LHCN-M2 (cell line): ENCODE measurements at regions not wholly inside any gene's neighbourhood (a gene's known extent, or its start where the extent isn't known, plus 50 kb on each side); places are given as distances from the start of the nearest gene placed in this dataset.

Experiments used
- DNase-seq: peaks from one replicate; pipeline ENCODE4 v3.0.0-alpha.2; 2012; ENCODE audit warnings: low read depth

DNA sequence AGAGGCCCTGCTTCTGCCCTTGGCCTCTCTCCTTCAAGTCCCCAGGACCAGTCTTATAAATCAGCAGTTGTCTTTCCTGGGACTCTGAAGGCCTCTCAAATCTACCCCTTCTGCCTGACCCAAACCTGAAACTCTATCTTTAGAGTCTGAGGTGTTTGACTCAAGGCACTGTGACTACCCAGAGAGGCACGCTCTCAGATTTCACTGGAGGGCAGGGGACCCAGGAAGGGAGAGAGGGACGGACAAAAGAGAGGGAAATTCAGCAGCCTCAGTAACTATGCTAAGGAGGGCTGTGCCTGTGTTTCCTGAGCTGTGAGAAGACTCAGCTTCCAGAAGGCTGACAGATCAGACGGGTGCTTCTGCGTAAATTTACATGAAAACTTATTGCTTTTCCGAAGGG, 217.8 kb downstream of the HAUS1 start:
- no peak for DNase-seq

DNA sequence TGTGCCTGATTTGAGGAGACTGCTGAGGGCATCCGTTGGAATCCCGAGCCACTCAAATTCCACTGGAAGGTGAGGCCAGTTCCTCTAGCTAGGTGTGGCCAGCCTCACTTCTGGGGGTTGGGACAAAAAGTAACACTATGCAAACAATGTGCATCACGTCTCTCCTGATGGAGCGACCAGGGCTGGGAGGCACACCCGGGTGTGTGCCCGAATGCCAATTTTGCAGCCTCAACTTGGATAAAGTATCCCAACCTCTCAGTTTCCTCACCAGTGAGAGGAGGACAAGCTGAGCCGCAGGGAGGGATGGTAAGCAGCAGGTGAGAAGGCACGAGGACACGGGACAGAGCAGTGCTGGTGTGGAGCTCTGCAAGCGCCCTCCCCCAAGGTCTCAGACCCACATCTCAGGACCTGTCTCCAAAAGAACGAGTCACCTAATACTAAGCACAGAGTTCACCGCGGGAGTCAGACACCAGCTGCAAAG, 218.3 kb downstream of the HAUS1 start:
- DNase-seq = no peak

DNA sequence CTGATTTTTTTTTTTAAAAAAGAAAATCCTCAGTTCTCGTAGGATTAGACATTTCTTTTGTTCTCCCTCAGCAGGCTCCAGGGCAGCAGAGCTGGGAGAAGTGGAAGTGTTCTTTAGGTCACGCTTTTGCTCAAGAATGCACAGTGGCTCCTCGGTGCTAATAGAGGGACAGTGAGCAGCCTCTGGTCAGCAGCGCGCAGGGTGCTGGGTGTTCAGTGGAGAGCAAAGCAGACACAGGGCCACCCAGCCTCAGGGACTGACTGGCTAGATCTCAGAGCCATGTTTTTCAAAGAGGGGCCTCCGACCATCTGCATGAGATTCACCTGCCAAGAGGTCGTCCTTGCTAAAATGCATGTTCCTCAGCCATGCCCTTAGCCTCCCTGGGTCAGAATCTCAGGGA, 218.8 kb downstream of the HAUS1 start:
- no peak for DNase-seq

DNA sequence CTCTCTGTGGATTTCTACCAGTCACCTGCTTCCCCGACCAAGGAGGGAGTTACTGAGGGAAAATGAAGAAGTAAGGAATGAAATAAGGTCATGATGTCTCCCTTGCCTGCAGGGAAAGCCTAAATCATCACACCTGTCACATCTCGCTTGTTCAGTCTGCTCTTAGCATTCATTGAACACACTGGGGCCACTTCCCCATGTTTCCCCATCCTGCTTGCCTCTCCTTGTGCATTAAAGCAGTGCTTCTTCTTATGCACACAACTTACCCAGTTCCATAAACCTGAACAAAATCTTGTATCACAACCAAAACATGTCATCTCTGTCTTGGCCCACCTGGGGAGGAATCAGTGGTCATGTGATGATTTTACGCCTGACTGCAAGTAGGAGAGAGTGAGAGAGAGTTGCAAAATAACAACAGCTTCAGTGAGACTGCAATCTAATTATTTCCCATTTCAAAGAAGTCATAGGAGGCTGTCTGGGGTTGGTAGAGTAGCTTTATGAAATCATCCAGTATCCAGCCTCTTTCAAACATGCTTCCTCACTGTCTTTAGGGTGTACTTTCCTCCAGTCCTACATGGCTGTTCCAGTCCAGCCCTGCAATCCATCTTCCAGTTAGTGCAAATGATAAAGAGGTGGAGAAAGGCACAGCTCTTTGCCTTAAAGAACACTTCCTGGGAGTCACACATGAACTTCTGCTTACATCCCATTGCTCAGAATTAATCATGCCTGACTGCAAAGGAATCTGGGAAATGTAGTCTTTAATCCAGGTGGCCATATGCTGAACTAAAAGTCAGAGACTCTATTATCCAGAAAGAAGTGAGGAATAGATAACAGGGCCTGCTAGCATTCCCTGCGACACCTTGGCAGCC, 220.1 kb downstream of the HAUS1 start:
- peak; percentile 65 for DNase-seq

DNA sequence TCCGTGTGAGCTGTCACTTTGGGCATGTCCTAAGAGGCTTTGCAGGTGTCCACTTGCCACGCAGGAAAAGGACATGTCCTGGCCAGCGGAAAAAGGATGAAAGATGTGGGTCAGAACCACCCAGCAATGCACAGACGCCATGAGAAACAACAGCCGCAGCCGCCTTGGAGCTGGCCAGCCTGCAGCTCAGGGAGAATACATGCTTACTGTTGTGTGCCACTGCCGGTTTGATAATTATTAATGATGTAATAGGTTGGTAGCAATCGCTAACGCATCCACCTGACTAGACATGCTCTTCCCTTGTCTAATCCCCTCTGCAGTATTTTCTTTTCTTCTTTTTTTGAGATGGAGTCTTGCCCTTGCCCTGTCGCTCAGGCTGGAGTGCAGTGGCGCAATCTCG, 221.7 kb downstream of the HAUS1 start:
- DNase-seq = no peak

DNA sequence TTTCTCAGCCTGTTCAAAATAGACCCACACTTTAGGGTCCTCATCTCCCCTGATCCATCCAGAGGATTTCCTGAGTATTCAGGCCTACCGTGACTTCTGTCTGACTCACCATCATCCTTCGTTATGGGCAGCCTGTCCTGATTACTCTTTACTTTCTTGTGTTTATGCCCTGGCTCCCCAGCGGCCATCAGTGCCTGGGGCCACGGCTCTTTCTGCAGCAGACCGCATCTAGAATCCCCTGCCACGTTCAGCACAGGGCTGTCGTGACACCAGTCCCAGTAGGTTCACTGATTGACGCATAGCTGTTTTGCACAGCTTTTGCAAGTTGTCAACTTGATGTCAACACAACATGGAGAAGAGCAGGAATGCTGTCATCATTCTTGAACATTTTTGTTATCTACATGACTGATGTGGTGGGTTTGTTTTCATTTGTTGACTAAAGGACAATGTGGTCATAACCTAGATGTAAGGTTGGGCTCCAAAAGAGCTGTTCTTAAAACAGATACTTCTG, 225.6 kb downstream of the HAUS1 start:
- DNase-seq = no peak

DNA sequence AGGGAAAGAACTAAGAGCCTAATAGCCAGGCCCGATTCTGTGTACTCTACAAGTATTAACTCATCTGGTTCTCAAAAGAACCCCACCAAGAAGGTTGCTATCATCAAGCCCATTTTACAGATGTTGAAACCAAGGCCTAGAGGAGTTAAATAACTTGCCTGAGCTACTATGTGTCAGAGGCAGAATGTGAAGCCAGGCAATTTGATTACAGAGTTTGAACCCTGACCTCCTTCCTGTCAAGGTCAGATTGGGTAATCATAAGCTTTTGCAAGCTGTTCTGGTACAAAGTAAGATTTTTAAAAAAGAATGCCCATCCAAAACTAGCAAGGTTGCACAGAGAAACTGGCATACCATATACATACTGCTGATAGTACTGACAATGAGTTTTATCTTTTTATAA, 227.1 kb downstream of the HAUS1 start:
- no peak for DNase-seq

DNA sequence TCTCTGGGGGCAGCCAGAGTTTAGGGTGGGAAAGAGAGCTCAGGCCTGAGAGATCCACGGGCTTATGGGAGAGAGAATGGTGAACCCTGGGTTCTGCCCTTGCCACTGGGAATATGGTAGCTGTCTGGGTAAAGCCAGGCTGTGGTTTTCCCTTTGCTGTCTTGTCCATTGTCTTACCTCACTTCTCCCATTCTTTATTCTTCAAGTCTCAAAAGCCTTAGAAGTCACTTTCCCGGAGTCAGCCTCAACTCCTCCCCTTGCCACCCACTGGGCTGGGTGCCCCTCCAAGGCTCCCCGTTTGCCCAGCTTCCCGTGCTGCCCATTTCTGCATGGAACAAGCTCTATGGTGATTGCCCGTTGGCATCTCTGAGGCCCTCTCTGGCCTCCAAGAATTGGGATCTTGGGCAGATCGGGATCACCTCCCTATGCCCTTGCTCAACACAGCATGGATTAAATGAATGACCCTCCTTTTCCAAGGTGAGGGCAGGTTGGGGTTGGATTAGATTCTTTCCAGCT, 228.2 kb downstream of the HAUS1 start:
- no peak for DNase-seq

DNA sequence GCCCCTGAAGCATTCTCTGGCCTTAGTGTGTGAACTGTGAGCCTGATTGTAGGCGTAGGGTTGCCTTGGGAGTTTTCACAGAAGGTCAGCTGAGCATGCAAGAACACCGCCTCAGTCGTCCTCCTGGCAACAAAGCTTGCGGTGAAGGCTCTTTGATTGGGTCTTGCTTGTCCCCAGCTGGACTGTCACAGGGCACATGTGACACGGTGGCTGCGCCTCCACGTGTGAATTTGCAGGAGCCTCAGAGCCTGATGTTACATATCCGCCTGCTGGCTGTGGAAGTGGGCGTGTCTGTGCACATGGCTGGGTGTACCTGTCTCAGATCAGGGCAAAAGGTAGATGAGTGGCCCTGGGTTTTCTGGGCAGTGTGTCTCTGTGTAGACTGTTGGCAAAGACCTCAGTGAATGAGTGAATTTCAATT, 228.7 kb downstream of the HAUS1 start:
- no peak for DNase-seq

DNA sequence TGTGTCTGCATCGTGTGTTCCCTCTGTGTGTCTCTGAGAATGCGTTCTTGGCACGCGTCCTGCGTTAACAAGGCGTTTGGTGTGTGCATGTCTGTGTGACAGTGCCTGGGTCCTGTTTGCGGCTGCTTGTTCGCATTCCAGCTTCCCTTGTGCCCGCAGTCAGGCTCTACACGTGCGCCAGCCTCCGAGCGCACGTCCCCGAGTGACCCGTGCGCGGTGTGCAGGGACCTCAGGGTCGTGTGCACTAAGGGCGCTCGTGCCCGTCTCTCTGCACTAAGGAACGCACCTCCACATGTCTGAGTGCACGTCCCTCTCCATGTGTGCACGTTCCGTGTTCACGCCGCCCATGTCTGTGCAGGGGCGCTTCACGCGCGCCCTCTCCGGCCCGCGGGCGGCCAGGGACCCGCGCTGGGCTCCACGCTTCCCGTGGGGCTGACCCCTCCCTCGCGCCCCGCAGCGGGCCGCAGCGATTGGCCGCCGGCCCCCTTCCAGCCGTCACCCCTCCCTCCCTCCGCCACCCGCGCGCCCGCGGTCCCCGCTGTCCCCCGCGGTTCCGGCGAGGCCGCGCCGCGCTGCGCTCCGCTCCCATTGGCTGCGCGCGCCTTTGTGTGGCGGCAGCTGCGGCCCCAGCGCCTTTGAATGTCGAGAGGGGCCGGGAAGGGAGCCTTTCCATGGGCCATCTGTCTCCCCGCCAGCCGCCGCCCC, 229.4 kb downstream of the HAUS1 start:
- peak; percentile 8 for DNase-seq

DNA sequence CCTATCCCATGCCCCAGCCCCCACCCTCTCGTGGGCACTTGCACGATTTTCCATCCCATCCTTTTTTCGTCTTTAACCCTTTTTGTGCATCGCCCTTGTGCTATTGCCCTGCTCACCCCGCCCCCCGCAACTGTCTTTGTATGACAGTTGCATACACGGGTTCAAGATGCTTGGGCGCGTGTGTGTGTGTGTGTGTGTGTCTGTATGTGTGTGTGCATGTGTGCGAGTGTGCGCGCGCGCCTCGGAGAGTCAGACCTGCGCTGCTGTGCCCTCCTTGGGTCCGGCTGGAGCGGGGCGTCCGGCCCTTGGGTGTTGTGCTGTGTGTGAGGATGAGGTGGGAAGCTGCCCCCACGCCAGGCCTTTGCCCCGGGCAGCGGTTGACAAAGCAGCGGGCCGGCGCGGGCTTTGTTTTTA, 230.7 kb downstream of the HAUS1 start:
- DNase-seq = no peak

DNA sequence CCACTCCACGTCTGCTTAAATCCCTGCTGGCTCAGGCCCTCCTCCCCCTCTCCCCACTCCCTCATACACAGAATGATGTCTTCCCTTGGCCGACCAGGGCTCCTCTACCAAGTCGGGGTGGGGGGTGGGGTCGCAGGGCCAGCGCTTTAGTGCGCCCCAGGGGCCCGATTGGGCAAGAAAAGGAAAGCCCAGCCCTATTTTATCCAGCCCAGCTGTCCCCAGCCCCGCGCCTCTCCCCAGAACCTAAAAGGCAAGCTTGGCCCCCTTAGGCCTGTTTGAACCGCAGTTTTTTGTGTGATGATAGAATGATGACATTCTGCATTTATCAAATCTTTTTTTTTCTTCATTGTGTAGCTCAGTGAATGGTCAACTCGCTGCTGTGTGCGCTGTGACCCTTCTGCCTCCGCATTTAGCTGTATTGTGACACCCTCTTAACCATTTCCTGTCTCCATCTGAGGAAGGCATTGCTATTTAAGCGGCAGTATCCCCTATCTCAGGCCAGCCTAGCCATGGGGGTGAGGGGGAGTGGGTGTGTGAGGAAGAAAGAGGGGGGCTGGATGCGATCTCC, 231.4 kb downstream of the HAUS1 start:
- DNase-seq = no peak

DNA sequence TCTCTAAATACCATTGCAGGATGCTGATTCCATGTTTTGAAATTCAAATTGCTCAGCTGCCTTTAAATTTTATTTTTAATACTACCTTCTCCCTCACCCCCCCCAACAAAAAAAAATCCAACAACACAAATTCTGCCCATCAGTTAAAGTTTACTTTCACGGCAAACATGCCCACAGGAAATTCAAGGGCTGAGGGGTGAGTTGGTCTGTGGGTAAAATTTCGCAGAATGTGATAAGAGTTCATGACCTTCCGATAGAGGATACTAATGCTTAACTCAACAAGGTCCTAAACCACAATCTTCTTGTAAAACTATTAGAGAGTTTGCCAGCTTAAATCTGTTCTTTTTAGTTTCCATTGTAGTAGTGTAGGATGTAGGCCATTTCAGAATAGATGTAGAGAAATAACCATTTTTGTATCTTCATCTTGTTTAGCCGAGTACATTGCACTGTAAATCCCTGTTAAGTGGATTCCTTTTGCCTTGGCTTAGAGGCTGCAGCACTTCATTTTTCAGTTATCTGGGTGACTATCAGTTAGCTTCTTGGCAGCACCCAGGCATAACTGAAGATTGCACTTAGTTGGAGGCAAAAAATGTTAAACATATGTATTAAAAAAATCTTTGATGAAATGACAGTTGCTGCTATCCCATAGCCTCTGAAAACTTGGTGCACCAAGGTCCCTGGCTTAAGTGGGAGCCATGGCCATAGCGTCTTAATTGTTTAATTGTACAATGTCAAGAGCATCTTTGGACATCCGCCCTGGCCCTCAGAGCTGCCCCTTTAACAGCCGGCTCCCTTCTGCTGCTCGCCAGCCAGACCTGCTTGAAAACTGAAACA, 232.3 kb downstream of the HAUS1 start:
- DNase-seq = no peak

DNA sequence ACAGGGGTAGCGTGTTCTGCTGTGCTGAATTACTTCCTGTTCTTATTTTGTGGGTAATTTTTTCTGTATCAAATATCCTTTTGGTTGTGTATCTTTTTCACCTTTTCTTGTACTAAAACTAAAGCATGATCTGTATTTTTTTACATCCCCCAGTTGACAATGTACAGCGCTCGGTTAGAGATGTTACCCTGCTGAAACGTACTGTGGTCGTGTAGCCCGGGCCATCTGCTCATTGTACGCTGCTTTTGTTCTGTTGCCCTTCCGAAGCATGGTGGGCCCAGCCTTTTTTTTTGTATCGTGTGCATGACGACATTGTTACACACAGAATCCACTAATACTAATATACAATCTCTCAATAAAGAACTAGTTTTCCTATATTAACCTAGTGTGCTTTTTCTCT, 233.1 kb downstream of the HAUS1 start:
- no peak for DNase-seq

DNA sequence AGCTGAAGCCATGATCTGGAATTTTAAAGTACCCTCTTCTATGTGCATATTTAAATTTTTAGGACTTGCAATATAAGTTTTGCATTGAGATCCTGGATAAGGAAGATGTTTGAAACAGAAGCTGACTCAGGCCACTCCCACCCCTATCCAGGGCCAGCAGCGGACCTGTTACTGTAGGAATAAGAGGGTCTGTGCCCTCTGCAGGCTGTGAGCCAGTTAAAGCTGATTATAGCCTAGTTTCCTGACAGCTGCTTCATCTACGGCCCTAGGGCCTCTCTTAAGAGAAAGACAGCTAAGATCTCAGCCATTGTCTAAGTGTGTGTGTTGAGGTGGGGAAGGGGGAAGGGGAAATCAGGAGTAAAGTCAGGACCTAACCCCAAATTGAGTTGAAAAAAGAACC, 234.0 kb downstream of the HAUS1 start:
- no peak for DNase-seq

DNA sequence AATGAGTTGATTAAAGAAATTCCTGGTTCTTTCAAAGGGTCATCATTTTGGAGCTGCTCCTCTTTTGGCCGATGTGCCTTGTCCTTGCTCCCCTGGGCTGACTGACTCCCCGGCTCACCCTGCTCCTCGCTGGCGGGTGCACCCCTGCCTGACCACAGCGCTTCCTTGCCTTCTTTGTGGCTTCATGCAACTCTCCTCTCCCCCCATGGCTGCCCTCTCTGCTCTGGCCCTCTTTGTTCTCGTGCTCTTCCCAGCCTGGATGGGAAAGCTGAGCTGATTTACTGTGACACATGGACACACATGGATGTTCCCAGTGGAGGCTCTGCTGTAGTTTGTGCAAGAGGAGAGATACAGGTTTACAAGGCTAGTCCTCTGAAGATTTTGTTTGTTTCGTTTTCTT, 234.6 kb downstream of the HAUS1 start:
- no peak for DNase-seq

DNA sequence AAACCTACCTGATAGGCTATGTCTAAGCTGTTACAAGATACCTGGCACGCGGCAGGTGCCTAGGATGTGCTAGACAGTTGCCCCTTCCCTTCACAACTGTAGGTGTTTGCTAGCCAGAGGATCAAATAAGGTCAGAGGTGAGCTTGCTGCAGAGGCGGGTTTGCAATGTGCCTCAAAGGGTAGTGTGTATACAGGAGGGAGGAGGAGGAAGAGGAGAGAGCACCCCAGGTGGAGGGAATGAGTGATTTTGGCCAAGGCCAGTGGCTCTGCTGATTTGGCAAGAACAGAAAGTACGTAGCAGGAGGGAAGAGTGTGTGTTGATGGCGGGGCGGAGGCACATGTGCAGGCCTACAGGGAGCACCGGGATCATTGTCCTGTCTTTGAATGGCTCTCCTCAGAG, 236.5 kb downstream of the HAUS1 start:
- DNase-seq = no peak

DNA sequence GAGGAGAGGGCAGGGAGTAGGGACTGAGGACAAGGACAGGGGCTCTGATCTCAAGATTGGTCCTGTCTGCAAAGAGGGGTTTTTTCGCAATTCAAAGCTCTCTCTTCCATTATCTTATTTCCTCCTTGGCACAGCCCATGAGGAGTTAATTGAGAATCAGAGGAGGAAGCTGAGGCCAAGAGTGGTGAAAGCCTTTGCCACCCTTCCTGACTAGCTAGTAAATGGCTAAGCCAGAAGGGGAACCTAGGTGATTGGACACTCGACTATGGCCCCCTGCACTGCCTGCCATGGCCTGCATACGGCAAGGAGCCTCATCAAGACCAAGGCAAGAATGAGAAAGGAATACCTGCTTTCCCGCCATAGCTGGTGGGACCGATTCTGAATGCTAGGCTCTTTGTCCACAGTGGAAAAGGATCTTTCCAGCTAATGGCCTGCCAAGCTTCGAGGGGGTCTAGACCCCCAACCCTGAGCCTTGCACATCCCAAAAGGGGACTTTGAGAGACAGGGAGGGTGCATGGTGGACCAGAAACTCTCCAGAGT, 237.9 kb downstream of the HAUS1 start:
- no peak for DNase-seq

DNA sequence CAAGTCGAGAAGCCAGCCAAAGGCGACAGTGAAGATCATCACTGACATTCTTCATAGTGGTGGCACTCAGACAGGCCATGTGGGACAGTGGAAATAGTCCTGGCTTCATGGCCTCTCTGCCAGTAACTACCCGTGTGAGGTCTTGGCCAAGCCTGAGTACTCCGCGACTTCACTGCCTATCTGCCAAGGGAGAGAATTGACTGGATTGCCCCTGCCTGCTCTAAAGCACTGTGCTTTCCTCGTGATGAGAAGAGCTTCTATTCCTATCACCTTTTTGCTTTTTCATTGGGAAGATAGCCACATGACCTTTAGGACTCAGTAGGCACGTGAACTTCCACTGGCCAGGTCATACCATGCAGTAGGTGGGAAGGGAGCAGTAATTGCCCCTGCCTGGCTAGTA, 239.3 kb downstream of the HAUS1 start:
- no peak for DNase-seq

DNA sequence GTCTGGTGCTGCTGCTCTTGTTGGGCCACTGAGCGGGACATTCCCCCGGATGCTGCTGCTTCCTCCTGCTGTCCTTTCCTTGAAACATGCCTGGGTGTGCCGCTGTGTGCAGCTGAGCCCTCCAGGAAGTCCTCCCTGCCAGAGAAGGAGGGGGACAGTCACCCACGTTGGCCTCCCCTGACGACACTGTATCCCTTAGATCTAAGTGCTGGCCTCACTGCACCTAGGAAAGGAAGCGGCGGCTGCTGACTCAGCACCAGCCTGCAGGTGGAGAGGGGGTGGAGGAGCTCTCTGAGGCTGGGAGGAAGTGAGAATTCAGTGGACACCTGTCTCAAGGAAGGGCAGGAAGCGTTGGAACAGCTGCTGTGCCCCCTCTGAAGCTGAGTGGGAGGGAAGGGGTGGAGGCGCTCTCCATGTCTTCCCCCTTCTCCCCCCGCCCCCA, 239.8 kb downstream of the HAUS1 start:
- no peak for DNase-seq
